ENCODE measurements at regions not wholly inside any gene's neighbourhood (a gene's known extent, or its start where the extent isn't known, plus 50 kb on each side); places are given as distances from the start of the nearest gene placed in this dataset.

- Mint-ChIP-seq H3K36me3 (ENCODE audit: insufficient read depth in 2 of 2) (peaks cover 0 to 2% of the 10 kb centered on the region in 2 donors), H3K4me1 (ENCODE audit: low read depth) (no peaks in the 10 kb centered on the region), H3K27me3 (ENCODE audit: low read depth) (no peaks in the 10 kb centered on the region), H3K27ac (no peak overlapping the region), H3K9me3 (peaks cover 6 to 10% of the 10 kb centered on the region in 2 donors), H3K4me3 (no peak overlapping the region)
- DNase-seq (no peak), ATAC-seq (replicated peaks in 1 of 2) (no peak)
These were observed 50.6 kb upstream of the ZNF385D start for GRCh38 chr3:21801631-21802030.

- no peak overlapping the region for H3K4me3 Mint-ChIP-seq
- no peaks in the 10 kb centered on the region for H3K27me3 Mint-ChIP-seq (ENCODE audit: low read depth)
- H3K36me3 Mint-ChIP-seq (ENCODE audit: insufficient read depth in 2 of 2): peaks cover 0 to 2% of the 10 kb centered on the region in 2 donors
- DNase-seq (no peak), ATAC-seq (replicated peaks in 1 of 2) (no peak)
- H3K27ac Mint-ChIP-seq: no peak overlapping the region
- H3K4me1 Mint-ChIP-seq (ENCODE audit: low read depth): no peaks in the 10 kb centered on the region
- H3K9me3 Mint-ChIP-seq: peaks cover 6 to 10% of the 10 kb centered on the region in 2 donors
These were observed 52.6 kb upstream of the ZNF385D start for GRCh38 chr3:21803604-21804003.

- no peak overlapping the region for H3K4me3 Mint-ChIP-seq
- peaks cover 3 to 8% of the 10 kb centered on the region in 2 donors for H3K9me3 Mint-ChIP-seq
- no peak overlapping the region for H3K27ac Mint-ChIP-seq
- H3K36me3 Mint-ChIP-seq (ENCODE audit: insufficient read depth in 2 of 2): no peaks in the 10 kb centered on the region
- no peak for ATAC-seq (replicated peaks in 1 of 2)
- DNase-seq: no peak
- no peaks in the 10 kb centered on the region for H3K4me1 Mint-ChIP-seq (ENCODE audit: low read depth)
- no peaks in the 10 kb centered on the region for H3K27me3 Mint-ChIP-seq (ENCODE audit: low read depth)
These were observed 53.3 kb upstream of the ZNF385D start for GRCh38 chr3:21804330-21804729.

GRCh38 chr3:21806733-21807132, 55.7 kb upstream of the ZNF385D start:
- Mint-ChIP-seq H3K27me3 (ENCODE audit: low read depth) (no peaks in the 10 kb centered on the region), H3K4me1 (ENCODE audit: low read depth) (no peaks in the 10 kb centered on the region), H3K36me3 (ENCODE audit: insufficient read depth in 2 of 2) (no peaks in the 10 kb centered on the region), H3K27ac (no peak overlapping the region), H3K4me3 (no peak overlapping the region), H3K9me3 (peaks cover 1 to 3% of the 10 kb centered on the region in 2 donors)
- ATAC-seq (replicated peaks in 1 of 2): no peak
- DNase-seq: no peak

- no peaks in the 10 kb centered on the region for H3K27me3 Mint-ChIP-seq (ENCODE audit: low read depth)
- H3K36me3 Mint-ChIP-seq (ENCODE audit: insufficient read depth in 2 of 2): no peaks in the 10 kb centered on the region
- no peak for DNase-seq
- no peak overlapping the region for H3K27ac Mint-ChIP-seq
- H3K4me3 Mint-ChIP-seq: no peak overlapping the region
- peaks cover 1 to 11% of the 10 kb centered on the region in 2 donors for H3K9me3 Mint-ChIP-seq
- ATAC-seq (replicated peaks in 1 of 2): no peak
- no peaks in the 10 kb centered on the region for H3K4me1 Mint-ChIP-seq (ENCODE audit: low read depth)
These were observed 74.7 kb upstream of the ZNF385D start for GRCh38 chr3:21825684-21826083.

GRCh38 chr3:21826416-21826815, 75.4 kb upstream of the ZNF385D start:
- H3K9me3 Mint-ChIP-seq: peaks cover 1 to 11% of the 10 kb centered on the region in 2 donors
- H3K4me3 Mint-ChIP-seq: no peak overlapping the region
- no peak overlapping the region for H3K27ac Mint-ChIP-seq
- no peaks in the 10 kb centered on the region for H3K4me1 Mint-ChIP-seq (ENCODE audit: low read depth)
- H3K36me3 Mint-ChIP-seq (ENCODE audit: insufficient read depth in 2 of 2): no peaks in the 10 kb centered on the region
- no peaks in the 10 kb centered on the region for H3K27me3 Mint-ChIP-seq (ENCODE audit: low read depth)
- ATAC-seq (replicated peaks in 1 of 2): no peak
- no peak for DNase-seq

GRCh38 chr3:21830541-21830940, 79.5 kb upstream of the ZNF385D start:
- H3K27me3 Mint-ChIP-seq (ENCODE audit: low read depth): no peaks in the 10 kb centered on the region
- H3K36me3 Mint-ChIP-seq (ENCODE audit: insufficient read depth in 2 of 2): no peaks in the 10 kb centered on the region
- H3K4me1 Mint-ChIP-seq (ENCODE audit: low read depth): no peaks in the 10 kb centered on the region
- DNase-seq: no peak
- H3K9me3 Mint-ChIP-seq: peaks cover 1 to 11% of the 10 kb centered on the region in 2 donors
- no peak overlapping the region for H3K4me3 Mint-ChIP-seq
- H3K27ac Mint-ChIP-seq: no peak overlapping the region
- no peak for ATAC-seq (replicated peaks in 1 of 2)

GRCh38 chr3:21835264-21835663, 84.3 kb upstream of the ZNF385D start:
- no peak overlapping the region for H3K27ac Mint-ChIP-seq
- no peak for ATAC-seq (replicated peaks in 1 of 2)

GRCh38 chr3:21836227-21836626, 85.2 kb upstream of the ZNF385D start:
- no peak for ATAC-seq (replicated peaks in 1 of 2)
- H3K27ac Mint-ChIP-seq: no peak overlapping the region
- H3K4me3 Mint-ChIP-seq: no peak overlapping the region
- H3K9me3 Mint-ChIP-seq: peaks cover 2% of the 10 kb centered on the region in 2 donors
- H3K4me1 Mint-ChIP-seq (ENCODE audit: low read depth): no peaks in the 10 kb centered on the region
- DNase-seq: no peak
- H3K27me3 Mint-ChIP-seq (ENCODE audit: low read depth): no peaks in the 10 kb centered on the region
- no peaks in the 10 kb centered on the region for H3K36me3 Mint-ChIP-seq (ENCODE audit: insufficient read depth in 2 of 2)

More at GRCh38 chr3:21835264-21835663, 84.3 kb upstream of the ZNF385D start:
- DNase-seq: no peak
- H3K4me1 Mint-ChIP-seq (ENCODE audit: low read depth): no peaks in the 10 kb centered on the region
- H3K9me3 Mint-ChIP-seq: peaks cover 1 to 2% of the 10 kb centered on the region in 2 donors
- no peaks in the 10 kb centered on the region for H3K27me3 Mint-ChIP-seq (ENCODE audit: low read depth)
- H3K36me3 Mint-ChIP-seq (ENCODE audit: insufficient read depth in 2 of 2): no peaks in the 10 kb centered on the region
- no peak overlapping the region for H3K4me3 Mint-ChIP-seq

- no peaks in the 10 kb centered on the region for H3K36me3 Mint-ChIP-seq (ENCODE audit: insufficient read depth in 2 of 2)
- DNase-seq (no peak), ATAC-seq (replicated peaks in 1 of 2) (no peak)
- H3K4me1 Mint-ChIP-seq (ENCODE audit: low read depth): no peaks in the 10 kb centered on the region
- H3K4me3 Mint-ChIP-seq: no peak overlapping the region
- no peaks in the 10 kb centered on the region for H3K27me3 Mint-ChIP-seq (ENCODE audit: low read depth)
- H3K27ac Mint-ChIP-seq: no peak overlapping the region
- peaks cover 2% of the 10 kb centered on the region in 2 donors for H3K9me3 Mint-ChIP-seq
These were observed 88.2 kb upstream of the ZNF385D start for GRCh38 chr3:21839176-21839575.

- H3K4me3 Mint-ChIP-seq: no peak overlapping the region
These were observed 88.6 kb upstream of the ZNF385D start for GRCh38 chr3:21839592-21839991.

GRCh38 chr3:21847005-21847404, 96.0 kb upstream of the ZNF385D start:
- ATAC-seq (replicated peaks in 1 of 2): no peak
- Mint-ChIP-seq H3K9me3 (peaks cover 5 to 6% of the 10 kb centered on the region in 2 donors), H3K27ac (no peak overlapping the region), H3K27me3 (ENCODE audit: low read depth) (no peaks in the 10 kb centered on the region), H3K4me1 (ENCODE audit: low read depth) (no peaks in the 10 kb centered on the region), H3K36me3 (ENCODE audit: insufficient read depth in 2 of 2) (no peaks in the 10 kb centered on the region), H3K4me3 (no peak overlapping the region)
- no peak for DNase-seq

More at GRCh38 chr3:21839592-21839991, 88.6 kb upstream of the ZNF385D start:
- ATAC-seq (replicated peaks in 1 of 2) (no peak), DNase-seq (peak in 1 of 2 donors; percentile 0)
- H3K4me1 Mint-ChIP-seq (ENCODE audit: low read depth): no peaks in the 10 kb centered on the region
- no peaks in the 10 kb centered on the region for H3K36me3 Mint-ChIP-seq (ENCODE audit: insufficient read depth in 2 of 2)
- H3K27ac Mint-ChIP-seq: no peak overlapping the region
- no peaks in the 10 kb centered on the region for H3K27me3 Mint-ChIP-seq (ENCODE audit: low read depth)
- H3K9me3 Mint-ChIP-seq: peaks cover 2% of the 10 kb centered on the region in 2 donors

GRCh38 chr3:21859124-21860081, 108.4 kb upstream of the ZNF385D start:
- H3K4me1 Mint-ChIP-seq (ENCODE audit: low read depth): no peaks in the 10 kb centered on the region

More at GRCh38 chr3:21859124-21860081, 108.4 kb upstream of the ZNF385D start:
- Mint-ChIP-seq H3K27ac (no peak overlapping the region), H3K9me3 (peaks cover 8 to 17% of the 10 kb centered on the region in 2 donors), H3K36me3 (ENCODE audit: insufficient read depth in 2 of 2) (no peaks in the 10 kb centered on the region), H3K4me3 (no peak overlapping the region), H3K27me3 (ENCODE audit: low read depth) (no peaks in the 10 kb centered on the region)
- DNase-seq (no peak), ATAC-seq (replicated peaks in 1 of 2) (no peak)
